Endothelial cell of umbilical vein (primary cell): ENCODE measurements at regions not wholly inside any gene's neighbourhood (a gene's known extent, or its start where the extent isn't known, plus 50 kb on each side); places are given as distances from the start of the nearest gene placed in this dataset.

Experiments
- CTCF ChIP-seq, 2 donors: IDR thresholded peaks; 1 replicate in 1 of 2; 2 replicates in 1 of 2; pipeline ENCODE4 v1.5.1; 2011; ENCODE audit warnings: low read length in 2 of 2, mild to moderate bottlenecking in 2 of 2, moderate library complexity in 2 of 2, control low read depth in 1 of 2, inconsistent platforms in 1 of 2, low read depth in 1 of 2; ENCODE audit not compliant: insufficient read depth in 1 of 2; ENCODE audit errors: extremely low read depth in 1 of 2
- EZH2 ChIP-seq: IDR thresholded peaks from 2 replicates; pipeline ENCODE4 v1.6.1; 2012; ENCODE audit warnings: borderline replicate concordance, low read depth, mild to moderate bottlenecking, moderate library complexity, low read length, inconsistent platforms; ENCODE audit not compliant: severe bottlenecking
- FOS ChIP-seq: IDR thresholded peaks from 2 replicates; pipeline ENCODE4 v1.6.1; 2011; ENCODE audit warnings: mild to moderate bottlenecking, low read length, moderate library complexity, borderline replicate concordance; ENCODE audit not compliant: insufficient read depth
- GATA2 ChIP-seq: IDR thresholded peaks from 2 replicates; pipeline ENCODE4 v1.7.0; 2011; ENCODE audit warnings: low read depth, mild to moderate bottlenecking, moderate library complexity, mixed read lengths, low read length; ENCODE audit not compliant: insufficient read length, insufficient read depth
- JUN ChIP-seq: IDR thresholded peaks from 2 replicates; pipeline ENCODE4 v1.6.1; 2011; ENCODE audit warnings: borderline replicate concordance, low read depth; ENCODE audit not compliant: insufficient read length, insufficient read depth
- MYC ChIP-seq: IDR thresholded peaks from one replicate; pipeline ENCODE4 v1.6.1; 2011; ENCODE audit warnings: mild to moderate bottlenecking, low read depth, low read length
- POLR2A ChIP-seq: IDR thresholded peaks from 2 replicates; pipeline ENCODE4 v1.6.1; 2012; ENCODE audit warnings: low read depth, mild to moderate bottlenecking, control low read depth, low read length
- POLR2AphosphoS5 ChIP-seq: IDR thresholded peaks from 2 replicates; pipeline ENCODE4 v1.6.1; 2012; ENCODE audit warnings: low read depth, mild to moderate bottlenecking, control low read depth, low read length, moderate library complexity; ENCODE audit not compliant: insufficient read depth
- TF ChIP-seq, protein P1 (sequence below): IDR thresholded peaks from 2 replicates; pipeline ENCODE4 v1.6.1; 2011; ENCODE audit not compliant: insufficient read depth, insufficient read length

GRCh38 chr9:115295734-115296133 is 177.8 kb upstream of the TNC start:
- TF ChIP-seq FOS (no peak), CTCF (IDR thresholded peaks at IDR 0.05; ENCODE audit: extremely low read depth in 1 of 2, insufficient read depth in 1 of 2, low read depth in 1 of 2, low read length in 2 of 2) (no peak), GATA2 (no peak), POLR2A (no peak), POLR2AphosphoS5 (no peak), EZH2 (no peak), MYC (no peak), JUN (no peak)
- TF ChIP-seq, protein P1, sequence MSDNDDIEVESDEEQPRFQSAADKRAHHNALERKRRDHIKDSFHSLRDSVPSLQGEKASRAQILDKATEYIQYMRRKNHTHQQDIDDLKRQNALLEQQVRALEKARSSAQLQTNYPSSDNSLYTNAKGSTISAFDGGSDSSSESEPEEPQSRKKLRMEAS = no peak
